ENCODE measurements at regions not wholly inside any gene's neighbourhood (a gene's known extent, or its start where the extent isn't known, plus 50 kb on each side); places are given as distances from the start of the nearest gene placed in this dataset.
"Not testable (repeated sequence)": the region's sequence is repeated elsewhere in the genome, so short reads cannot be mapped to it uniquely, and the experiment has no call there.

DNA sequence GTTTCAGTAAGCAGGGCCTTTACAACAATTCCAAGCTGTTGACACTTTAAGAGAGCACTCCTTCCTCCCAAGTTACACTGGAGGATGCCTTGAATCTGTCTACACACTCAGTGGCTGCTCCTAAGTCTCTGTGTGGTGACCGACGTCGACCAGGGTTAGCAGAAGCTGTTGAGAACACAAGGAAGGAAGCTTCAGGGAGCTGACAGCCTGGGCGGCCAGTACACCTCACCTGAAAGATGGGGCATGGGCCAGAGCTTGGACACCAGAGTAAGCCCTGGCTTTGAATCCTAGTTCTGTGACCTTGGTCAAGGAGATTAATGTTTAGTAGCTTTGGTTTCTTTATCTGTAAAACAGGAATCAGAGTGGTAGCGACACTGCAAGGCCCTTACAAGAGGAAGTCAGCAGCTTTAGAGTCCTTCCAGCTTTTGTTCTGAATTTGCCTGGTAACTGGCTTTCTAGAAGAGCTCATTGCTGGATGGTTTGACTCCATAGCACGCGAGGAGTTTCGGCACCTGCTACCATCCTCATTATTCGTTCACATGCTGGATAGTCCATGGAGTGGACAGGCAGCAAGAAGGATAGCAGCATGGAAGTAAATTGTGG, 214.2 kb downstream of the FGF9 start:
- WGBS, 5 donors: 64 to 77% (median 71%) methylated on average over 9 of the region's 9 CpGs
- Histone ChIP-seq H3K4me3 (no peak overlapping the region), H3K9me3 (no peaks in the 10 kb centered on the region), H3K4me1 (no peaks in the 10 kb centered on the region), H3K27me3 (no peaks in the 10 kb centered on the region), H3K36me3 (no peaks in the 10 kb centered on the region), H3K27ac (no peak overlapping the region)
- intact Hi-C loops (cut with DNase I; ENCODE audit: low total_unique reads): no loop called here
- no peak for DNase-seq
- TF ChIP-seq, protein P1, sequence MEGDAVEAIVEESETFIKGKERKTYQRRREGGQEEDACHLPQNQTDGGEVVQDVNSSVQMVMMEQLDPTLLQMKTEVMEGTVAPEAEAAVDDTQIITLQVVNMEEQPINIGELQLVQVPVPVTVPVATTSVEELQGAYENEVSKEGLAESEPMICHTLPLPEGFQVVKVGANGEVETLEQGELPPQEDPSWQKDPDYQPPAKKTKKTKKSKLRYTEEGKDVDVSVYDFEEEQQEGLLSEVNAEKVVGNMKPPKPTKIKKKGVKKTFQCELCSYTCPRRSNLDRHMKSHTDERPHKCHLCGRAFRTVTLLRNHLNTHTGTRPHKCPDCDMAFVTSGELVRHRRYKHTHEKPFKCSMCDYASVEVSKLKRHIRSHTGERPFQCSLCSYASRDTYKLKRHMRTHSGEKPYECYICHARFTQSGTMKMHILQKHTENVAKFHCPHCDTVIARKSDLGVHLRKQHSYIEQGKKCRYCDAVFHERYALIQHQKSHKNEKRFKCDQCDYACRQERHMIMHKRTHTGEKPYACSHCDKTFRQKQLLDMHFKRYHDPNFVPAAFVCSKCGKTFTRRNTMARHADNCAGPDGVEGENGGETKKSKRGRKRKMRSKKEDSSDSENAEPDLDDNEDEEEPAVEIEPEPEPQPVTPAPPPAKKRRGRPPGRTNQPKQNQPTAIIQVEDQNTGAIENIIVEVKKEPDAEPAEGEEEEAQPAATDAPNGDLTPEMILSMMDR (IDR thresholded peaks at IDR 0.05): no peak
- TF ChIP-seq POLR2AphosphoS5 (IDR thresholded peaks at IDR 0.05) (no peak), POLR2A (IDR thresholded peaks at IDR 0.05) (no peak), EP300 (IDR thresholded peaks at IDR 0.05) (no peak)

DNA sequence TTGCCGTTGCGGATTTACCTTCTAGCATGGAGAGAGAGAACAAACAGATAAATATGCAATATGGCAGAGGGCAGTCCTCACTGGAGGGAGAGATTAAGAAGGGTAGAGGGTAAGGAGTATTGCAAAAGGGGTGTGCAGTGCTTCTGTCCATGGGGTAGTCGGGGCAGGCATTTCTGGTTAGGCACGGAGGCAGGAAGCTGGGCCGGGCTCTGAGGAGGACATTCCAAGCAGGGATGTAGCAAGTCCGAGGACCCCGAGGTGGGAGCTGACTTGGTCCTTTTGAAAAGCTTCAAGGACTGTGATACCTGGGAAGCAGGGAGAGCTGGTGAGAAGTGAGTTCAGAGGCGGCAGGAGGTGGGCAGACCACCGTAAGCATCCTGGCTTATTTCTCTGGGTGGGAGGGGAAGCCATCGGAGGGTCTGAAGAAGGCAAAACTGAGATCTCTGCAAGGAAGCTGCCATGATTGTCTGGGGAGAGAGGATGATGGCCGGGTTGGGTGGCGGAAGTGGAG, 214.9 kb downstream of the FGF9 start:
- WGBS, 5 donors: 78 to 88% (median 85%) methylated on average over 12 of the region's 12 CpGs
- no peak for TF ChIP-seq POLR2A (IDR thresholded peaks at IDR 0.05)
- TF ChIP-seq POLR2AphosphoS5 (IDR thresholded peaks at IDR 0.05): no peak
- TF ChIP-seq EP300 (IDR thresholded peaks at IDR 0.05): no peak
- TF ChIP-seq, protein P1 (IDR thresholded peaks at IDR 0.05): no peak
- no peaks in the 10 kb centered on the region for H3K4me1 ChIP-seq
- H3K9me3 ChIP-seq: no peaks in the 10 kb centered on the region
- DNase-seq: no peak
- no peaks in the 10 kb centered on the region for H3K27me3 ChIP-seq
- no peaks in the 10 kb centered on the region for H3K36me3 ChIP-seq
- intact Hi-C loops (cut with DNase I; ENCODE audit: low total_unique reads): no loop called here
- H3K27ac ChIP-seq: no peak overlapping the region
- no peak overlapping the region for H3K4me3 ChIP-seq

DNA sequence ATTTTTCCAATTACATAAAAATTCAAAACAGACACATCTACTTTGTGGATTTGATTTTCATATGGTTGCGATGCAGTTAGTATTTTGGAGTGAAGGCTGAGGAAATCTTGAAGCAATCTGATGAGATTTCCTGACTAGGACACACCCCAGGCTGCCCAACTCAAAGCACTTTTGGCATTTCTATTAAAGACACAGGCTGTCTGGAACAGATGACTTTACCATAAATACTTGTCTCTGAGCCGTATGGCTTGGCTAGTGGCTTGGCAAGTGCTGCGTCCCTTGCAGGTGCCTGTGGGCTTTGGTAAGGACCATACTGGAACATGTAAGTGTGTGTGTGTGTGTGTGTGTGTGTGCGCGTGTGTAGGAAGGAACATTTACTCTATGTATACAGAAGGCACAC, 218.8 kb downstream of the FGF9 start:
- no peak for TF ChIP-seq POLR2A (IDR thresholded peaks at IDR 0.05)
- TF ChIP-seq, protein P1 (IDR thresholded peaks at IDR 0.05): no peak
- no peak for TF ChIP-seq POLR2AphosphoS5 (IDR thresholded peaks at IDR 0.05)
- TF ChIP-seq EP300 (IDR thresholded peaks at IDR 0.05): no peak

DNA sequence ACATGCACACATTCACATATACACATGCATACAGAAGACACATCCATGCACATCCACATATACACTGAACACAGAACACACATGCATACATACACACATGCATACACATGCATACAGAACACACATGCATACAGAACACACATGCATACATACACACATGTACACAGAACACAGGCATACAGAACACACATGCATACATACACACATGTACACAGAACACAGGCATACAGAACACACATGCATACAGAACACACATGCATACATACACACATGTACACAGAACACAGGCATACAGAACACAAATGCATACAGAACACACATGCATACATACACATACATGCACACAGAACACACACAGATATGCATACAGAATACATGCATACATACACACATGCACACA, 219.3 kb downstream of the FGF9 start:
- H3K9me3 ChIP-seq; H3K36me3 ChIP-seq; H3K27me3 ChIP-seq; H3K4me1 ChIP-seq; DNase-seq; intact Hi-C loops (cut with DNase I; ENCODE audit: low total_unique reads); H3K27ac ChIP-seq; H3K4me3 ChIP-seq: not testable (repeated sequence)

More for the DNA sequence above, 218.8 kb downstream of the FGF9 start:
- no peaks in the 10 kb centered on the region for H3K36me3 ChIP-seq
- no peaks in the 10 kb centered on the region for H3K4me1 ChIP-seq
- no peaks in the 10 kb centered on the region for H3K27me3 ChIP-seq
- H3K27ac ChIP-seq: no peak overlapping the region
- 78 to 87% (median 87%) methylated on average over 5 of the region's 5 CpGs for WGBS, 5 donors
- intact Hi-C loops (cut with DNase I; ENCODE audit: low total_unique reads): no loop called here
- no peaks in the 10 kb centered on the region for H3K9me3 ChIP-seq
- H3K4me3 ChIP-seq: no peak overlapping the region
- no peak for DNase-seq

DNA sequence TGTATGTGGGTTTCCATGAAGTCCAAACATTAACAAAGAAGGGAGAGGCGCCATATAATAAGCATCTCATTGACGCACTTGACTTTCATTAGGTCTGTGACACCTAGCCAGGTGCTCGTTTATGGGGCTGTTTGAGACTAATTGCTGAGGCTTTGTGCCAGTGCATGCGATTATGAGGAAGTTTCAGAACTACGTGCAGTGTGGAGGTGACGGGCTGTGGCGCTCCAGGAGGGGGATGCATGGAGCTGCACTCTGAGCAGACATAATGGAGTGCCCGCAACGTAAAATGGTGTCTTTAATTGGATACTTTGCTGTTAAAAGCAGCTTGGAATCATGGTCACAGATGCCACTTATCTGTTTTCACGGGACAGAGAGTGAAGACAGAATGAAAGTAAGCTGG, 223.2 kb downstream of the FGF9 start:
- no peak for TF ChIP-seq POLR2AphosphoS5 (IDR thresholded peaks at IDR 0.05)
- no peak for TF ChIP-seq EP300 (IDR thresholded peaks at IDR 0.05)
- TF ChIP-seq POLR2A (IDR thresholded peaks at IDR 0.05): no peak
- TF ChIP-seq, protein P1 (IDR thresholded peaks at IDR 0.05): no peak
- intact Hi-C loops (cut with DNase I; ENCODE audit: low total_unique reads): no loop called here

More for the DNA sequence above, 223.2 kb downstream of the FGF9 start:
- Histone ChIP-seq H3K4me1 (no peaks in the 10 kb centered on the region), H3K27me3 (no peaks in the 10 kb centered on the region), H3K9me3 (no peaks in the 10 kb centered on the region), H3K27ac (no peak overlapping the region), H3K4me3 (no peak overlapping the region), H3K36me3 (no peaks in the 10 kb centered on the region)
- WGBS, 5 donors: 84 to 87% (median 86%) methylated on average over 10 of the region's 10 CpGs
- DNase-seq: no peak
